Kidney (tissue), 13 donors: ENCODE measurements at regions not wholly inside any gene's neighbourhood (a gene's known extent, or its start where the extent isn't known, plus 50 kb on each side); places are given as distances from the start of the nearest gene placed in this dataset.

Experiments used
- DNase-seq, 5 donors: peaks; one replicate each; pipeline ENCODE4 v3.0.0-alpha.2; 2013 to 2020
- FAIRE-seq: peaks from 2 replicates; lab custom pipeline; 2012; peaks lifted over from hg19 to GRCh38; lab: Jason Lieb, UNC
- H3K27ac ChIP-seq, 2 donors: one replicate each; pipeline ENCODE4 v1.7.0; 2013; ENCODE audit warnings: low read depth in 2 of 2, low read length in 2 of 2, inconsistent platforms in 1 of 2
- H3K27me3 ChIP-seq: one replicate; pipeline ENCODE4 v1.7.1; 2013; ENCODE audit warnings: low read length, inconsistent platforms; ENCODE audit not compliant: control insufficient read depth, insufficient read depth
- H3K36me3 ChIP-seq, 3 donors: one replicate each; pipeline versions ENCODE4 v1.7.0 to v1.7.1; 2013; ENCODE audit warnings: low read length in 3 of 3, control low read depth in 1 of 3, inconsistent platforms in 1 of 3; ENCODE audit not compliant: insufficient read depth in 3 of 3, control insufficient read depth in 2 of 3
- H3K4me1 ChIP-seq, 3 donors: one replicate each; pipeline versions ENCODE4 v1.7.0 to v1.7.1; 2013; ENCODE audit warnings: low read length in 3 of 3, inconsistent platforms in 1 of 3, low read depth in 1 of 3; ENCODE audit not compliant: control insufficient read depth in 2 of 3, insufficient read depth in 2 of 3
- H3K4me3 ChIP-seq, 3 donors: one replicate each; pipeline versions ENCODE4 v1.7.0 to v1.8.1; 2013; ENCODE audit warnings: low read length in 3 of 3, control low read depth in 1 of 3, inconsistent platforms in 1 of 3
- H3K9ac ChIP-seq, 3 donors: one replicate each; pipeline versions ENCODE4 v1.7.0 to v1.7.1; 2013; ENCODE audit warnings: low read length in 3 of 3, control low read depth in 1 of 3, inconsistent platforms in 1 of 3
- H3K9me3 ChIP-seq, 3 donors: one replicate each; pipeline versions ENCODE4 v1.7.0 to v1.7.1; 2013; ENCODE audit warnings: low read length in 3 of 3, control low read depth in 1 of 3, inconsistent platforms in 1 of 3; ENCODE audit not compliant: control insufficient read depth in 2 of 3, insufficient read depth in 1 of 3
- intact Hi-C: fragments of 100-400 bp; cut with DNase I; formaldehyde crosslinking; loops from one replicate; pipeline ENCODE4 v1.11.1; 2022
- TF ChIP-seq, protein P1 (sequence below): IDR thresholded peaks from 3 replicates; pipeline ENCODE4 v1.5.1; 2012; ENCODE audit warnings: mild to moderate bottlenecking, moderate library complexity, borderline replicate concordance; ENCODE audit not compliant: insufficient read depth; ENCODE audit errors: extremely low read depth
- donor health status: control.
- donor health status: control.
- donor health status: control.
- donor health status: control.
- donor health status: control.
- donor health status: DM: yes; HTN: yes; CAD: no.
- donor health status: Normal renal cell carcinoma (clear cell type).

DNA sequence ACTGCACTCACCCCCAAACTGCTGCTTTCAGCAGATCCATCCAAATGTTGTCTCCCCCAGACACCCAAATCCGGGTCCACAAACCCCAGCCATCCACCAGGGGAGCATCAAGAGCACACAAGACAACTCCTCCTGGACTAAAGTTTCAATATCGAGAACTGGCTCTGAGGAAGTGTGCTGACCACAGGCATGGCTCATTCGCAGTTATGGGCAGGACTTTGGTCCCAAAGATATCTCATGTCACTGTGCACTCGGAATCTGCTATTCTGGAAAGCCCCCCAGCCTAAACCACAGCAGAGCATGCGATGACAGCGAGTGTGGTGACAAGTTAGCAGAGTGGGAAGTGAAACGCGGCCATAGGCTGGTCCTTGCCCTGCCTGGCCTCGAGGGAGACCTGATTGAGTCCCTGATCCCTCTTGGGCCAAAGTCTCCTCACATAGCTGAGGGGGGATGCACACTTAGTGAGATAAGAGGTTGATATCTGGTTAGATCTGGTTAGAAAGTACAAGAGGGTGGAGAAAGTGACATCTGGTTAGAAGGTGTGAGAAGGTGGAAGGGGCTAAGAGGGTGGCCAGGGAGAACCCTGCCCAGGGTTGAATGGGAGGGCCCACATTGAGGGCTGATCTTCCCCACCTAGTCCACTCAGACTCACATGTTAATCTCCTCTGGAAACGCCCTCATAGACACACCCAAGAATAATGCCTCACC, 149.7 kb downstream of the MRPL14 start:
- TF ChIP-seq, protein P1, sequence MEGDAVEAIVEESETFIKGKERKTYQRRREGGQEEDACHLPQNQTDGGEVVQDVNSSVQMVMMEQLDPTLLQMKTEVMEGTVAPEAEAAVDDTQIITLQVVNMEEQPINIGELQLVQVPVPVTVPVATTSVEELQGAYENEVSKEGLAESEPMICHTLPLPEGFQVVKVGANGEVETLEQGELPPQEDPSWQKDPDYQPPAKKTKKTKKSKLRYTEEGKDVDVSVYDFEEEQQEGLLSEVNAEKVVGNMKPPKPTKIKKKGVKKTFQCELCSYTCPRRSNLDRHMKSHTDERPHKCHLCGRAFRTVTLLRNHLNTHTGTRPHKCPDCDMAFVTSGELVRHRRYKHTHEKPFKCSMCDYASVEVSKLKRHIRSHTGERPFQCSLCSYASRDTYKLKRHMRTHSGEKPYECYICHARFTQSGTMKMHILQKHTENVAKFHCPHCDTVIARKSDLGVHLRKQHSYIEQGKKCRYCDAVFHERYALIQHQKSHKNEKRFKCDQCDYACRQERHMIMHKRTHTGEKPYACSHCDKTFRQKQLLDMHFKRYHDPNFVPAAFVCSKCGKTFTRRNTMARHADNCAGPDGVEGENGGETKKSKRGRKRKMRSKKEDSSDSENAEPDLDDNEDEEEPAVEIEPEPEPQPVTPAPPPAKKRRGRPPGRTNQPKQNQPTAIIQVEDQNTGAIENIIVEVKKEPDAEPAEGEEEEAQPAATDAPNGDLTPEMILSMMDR: no peak
- FAIRE-seq (no peak), DNase-seq (no peak)
- Histone ChIP-seq H3K4me3 (no peak overlapping the region), H3K36me3 (no peaks in the 10 kb centered on the region), H3K9ac (no peak overlapping the region), H3K4me1 (peaks cover 0 to 7% (median 4%) of the 10 kb centered on the region in 3 donors), H3K27ac (no peak overlapping the region), H3K27me3 (no peaks in the 10 kb centered on the region), H3K9me3 (peaks cover 0 to 5% (median 0%) of the 10 kb centered on the region in 3 donors)
- intact Hi-C loops: no loop called here

DNA sequence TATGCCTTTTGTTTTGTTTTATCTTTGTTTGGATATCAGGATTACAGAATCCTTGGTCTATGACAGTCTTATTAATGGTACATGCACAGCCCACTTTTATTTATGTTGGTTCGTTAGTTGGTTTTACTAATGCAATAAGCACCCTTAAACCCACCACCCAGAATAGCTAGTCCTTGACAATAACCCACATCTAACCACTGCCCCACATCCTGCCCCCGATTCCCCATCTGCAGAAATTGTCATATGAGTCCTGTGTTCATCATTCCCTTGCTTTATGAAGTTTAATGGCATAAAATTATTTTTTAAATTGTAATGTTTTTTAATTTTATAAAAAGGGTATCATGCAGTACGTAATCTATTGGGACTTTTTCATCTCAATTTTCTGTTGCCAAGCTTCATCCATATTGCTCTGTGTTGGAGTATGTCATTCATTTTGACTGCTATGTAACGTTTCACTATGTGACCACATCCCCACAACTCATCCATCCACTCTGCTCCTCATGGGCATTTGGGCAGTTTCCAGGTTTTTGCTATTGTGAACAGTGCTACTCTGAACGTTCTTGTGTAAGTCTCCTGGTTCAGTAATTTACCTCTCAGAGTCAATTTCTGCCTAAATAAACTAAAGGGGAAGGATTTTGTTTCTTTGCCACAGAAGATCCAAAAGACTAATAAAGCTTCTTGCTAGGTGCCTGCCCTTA, 150.4 kb downstream of the MRPL14 start:
- H3K4me3 ChIP-seq: no peak overlapping the region
- DNase-seq (no peak), FAIRE-seq (no peak)
- no peaks in the 10 kb centered on the region for H3K27me3 ChIP-seq
- intact Hi-C loops: no loop called here
- peaks cover 0 to 8% (median 8%) of the 10 kb centered on the region in 3 donors for H3K4me1 ChIP-seq
- TF ChIP-seq, protein P1: no peak
- no peak overlapping the region for H3K9ac ChIP-seq
- no peak overlapping the region for H3K27ac ChIP-seq
- no peaks in the 10 kb centered on the region for H3K36me3 ChIP-seq
- peaks cover 0 to 5% (median 0%) of the 10 kb centered on the region in 3 donors for H3K9me3 ChIP-seq

DNA sequence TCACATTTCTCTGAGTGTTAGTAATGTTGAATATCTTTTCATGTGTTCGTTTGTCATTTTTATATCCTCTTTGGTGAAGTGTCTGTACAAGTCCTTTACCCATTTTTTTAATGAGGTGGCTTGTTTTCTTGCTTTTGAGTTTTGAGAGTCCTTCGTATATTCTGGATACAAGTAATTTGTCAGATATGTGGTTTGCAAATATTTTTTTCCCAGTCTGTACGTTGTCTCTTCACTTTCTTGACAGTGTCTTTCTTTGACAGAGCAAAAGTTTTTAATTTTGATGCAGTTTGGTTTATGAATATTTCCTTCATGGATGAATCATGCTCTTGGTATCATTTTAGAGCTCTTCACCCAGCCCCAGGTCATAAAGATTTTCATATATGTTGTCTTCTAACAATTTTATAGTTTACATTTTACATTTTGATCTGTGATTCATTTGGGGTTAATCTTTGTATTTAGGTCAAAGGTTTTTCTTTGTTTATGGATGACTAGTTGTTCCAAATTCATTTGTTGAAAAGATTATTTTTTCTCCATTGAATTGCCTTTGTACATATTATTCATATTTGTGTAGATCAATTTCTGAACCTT, 152.5 kb downstream of the MRPL14 start:
- H3K27me3 ChIP-seq: no peaks in the 10 kb centered on the region
- H3K36me3 ChIP-seq: no peaks in the 10 kb centered on the region
- H3K27ac ChIP-seq: no peak overlapping the region
- no peak overlapping the region for H3K4me3 ChIP-seq
- H3K9me3 ChIP-seq: peaks cover 0 to 5% (median 0%) of the 10 kb centered on the region in 3 donors
- FAIRE-seq (no peak), DNase-seq (no peak)
- TF ChIP-seq, protein P1: no peak
- peaks cover 0 to 11% (median 8%) of the 10 kb centered on the region in 3 donors for H3K4me1 ChIP-seq
- no peak overlapping the region for H3K9ac ChIP-seq
- intact Hi-C loops: no loop called here
